ENCODE measurements at regions not wholly inside any gene's neighbourhood (a gene's known extent, or its start where the extent isn't known, plus 50 kb on each side); places are given as distances from the start of the nearest gene placed in this dataset.

- no peak for DNase-seq
These were observed 834.0 kb downstream of the USP25 start for GRCh38 chr21:16563795-16564194.

- DNase-seq = no peak
These were observed 838.5 kb downstream of the USP25 start for GRCh38 chr21:16568244-16568643.

DNA sequence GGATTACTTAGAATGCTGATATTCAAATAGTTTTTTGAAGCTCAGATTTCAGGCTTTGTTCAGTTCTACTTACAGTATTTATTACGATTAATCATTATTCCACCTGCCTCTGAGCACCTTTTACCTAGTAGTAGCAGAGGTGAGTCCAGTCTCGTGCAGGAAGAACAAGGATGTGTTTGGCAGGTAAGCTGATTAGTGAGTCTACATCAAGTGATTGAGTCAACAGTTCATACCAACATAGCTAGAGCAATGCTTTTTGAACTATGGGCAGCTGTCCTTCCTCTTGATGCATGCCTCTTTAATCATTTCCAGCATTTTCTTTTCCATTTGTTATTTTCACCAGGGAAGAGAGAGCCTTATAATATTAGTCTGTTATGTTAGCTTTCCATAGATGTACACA, 838.9 kb downstream of the USP25 start:
- no peak for DNase-seq

GRCh38 chr21:16569679-16570078, 839.9 kb downstream of the USP25 start:
- DNase-seq = no peak

DNA sequence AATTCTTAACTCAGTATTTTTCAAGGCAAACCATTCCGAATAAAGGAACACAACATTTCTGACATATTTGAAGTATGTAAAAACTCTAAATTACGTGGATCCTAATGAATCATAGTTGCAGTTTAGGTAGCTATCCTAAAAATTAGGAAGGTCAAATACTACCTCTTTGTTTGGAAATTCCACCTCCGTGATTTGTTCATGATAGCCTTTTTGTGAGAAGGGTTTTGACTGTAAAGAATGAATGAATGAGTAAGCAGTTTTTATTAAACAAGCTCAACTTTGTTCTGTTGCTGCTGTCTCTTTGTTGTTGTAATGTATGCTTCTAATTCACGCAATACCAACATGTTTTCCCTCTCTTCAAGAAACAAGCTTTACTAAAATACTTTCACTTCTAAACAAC, 840.4 kb downstream of the USP25 start:
- DNase-seq = no peak

- DNase-seq = no peak
These were observed 841.1 kb downstream of the USP25 start for GRCh38 chr21:16570856-16571255.

DNA sequence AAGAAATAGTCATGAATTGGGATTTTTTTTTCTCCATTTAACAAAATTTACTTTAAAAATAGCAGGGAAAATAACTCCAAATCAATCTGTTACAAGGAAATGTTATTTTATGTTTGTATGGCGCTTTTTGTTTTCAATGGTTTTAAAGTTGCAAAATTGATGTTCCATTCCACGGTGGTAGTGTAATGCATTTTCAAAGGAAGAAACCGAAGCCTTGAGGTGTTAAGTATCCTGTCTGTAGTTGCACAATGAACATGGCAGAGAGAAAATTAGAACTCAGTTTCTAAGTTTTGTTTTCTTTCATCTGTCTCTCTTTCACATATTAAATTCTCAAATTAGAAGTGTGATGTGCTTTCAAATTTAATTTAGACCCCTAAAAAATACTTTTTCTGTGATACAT, 841.8 kb downstream of the USP25 start:
- DNase-seq = no peak

- no peak for DNase-seq
These were observed 842.2 kb downstream of the USP25 start for GRCh38 chr21:16572032-16572431.

GRCh38 chr21:16573578-16573977, 843.8 kb downstream of the USP25 start:
- DNase-seq = no peak

DNA sequence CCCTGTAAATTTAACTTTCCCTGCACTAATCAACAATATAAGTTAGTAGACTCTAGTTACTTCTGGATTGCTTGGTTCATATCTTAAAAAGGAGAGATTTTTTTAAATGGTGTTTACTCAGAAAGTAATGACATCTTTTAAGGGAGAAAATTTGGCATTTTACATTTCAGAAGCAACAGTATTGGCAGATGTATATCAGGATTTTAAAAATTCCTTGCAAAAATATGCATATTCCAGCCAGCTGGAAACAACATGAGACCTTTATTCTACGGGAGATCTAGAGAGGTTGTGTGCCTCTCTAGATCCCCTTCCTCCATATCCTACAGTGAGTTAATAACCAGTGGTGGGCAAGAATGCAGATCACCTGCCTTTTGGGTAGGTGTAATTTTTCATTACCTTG, 848.2 kb downstream of the USP25 start:
- DNase-seq = no peak

DNA sequence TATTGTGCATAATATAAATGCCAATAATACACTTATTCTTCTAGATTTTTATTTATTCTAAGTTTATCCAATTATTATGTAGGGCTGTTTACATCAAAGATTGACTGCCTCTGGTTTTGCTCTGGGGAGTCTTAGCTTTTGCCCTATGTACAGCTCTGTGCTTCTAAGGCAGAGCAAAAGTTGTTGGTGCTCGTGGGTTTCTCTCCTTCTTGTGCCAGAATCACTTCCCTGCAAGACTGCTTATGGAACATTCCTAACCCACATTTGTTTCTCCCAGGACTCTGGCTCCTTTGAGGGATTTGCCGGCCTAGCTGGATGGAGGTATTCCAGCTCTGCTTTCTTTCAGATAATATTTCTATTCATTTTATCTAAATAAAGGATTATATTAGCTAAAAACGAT, 849.1 kb downstream of the USP25 start:
- no peak for DNase-seq

DNA sequence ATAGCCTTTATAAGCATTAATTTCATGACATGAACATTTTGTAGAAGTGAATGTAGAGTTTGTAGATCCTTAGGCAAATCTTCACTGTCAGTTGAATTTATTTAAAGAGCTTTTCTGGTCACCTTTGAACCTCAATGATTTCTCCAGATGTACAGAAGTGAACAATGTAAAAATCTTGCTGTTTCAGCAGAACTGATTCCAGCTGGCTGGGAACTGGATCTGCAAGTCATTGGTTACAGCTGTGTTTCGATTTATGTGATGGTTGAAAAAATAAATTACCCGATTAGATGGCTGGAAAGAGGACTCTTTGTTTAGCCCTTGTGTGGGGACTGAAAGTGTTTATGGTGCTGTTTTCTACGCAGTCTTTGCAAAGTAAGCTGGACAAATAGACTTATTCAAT, 849.8 kb downstream of the USP25 start:
- DNase-seq = no peak

GRCh38 chr21:16580661-16581060, 850.9 kb downstream of the USP25 start:
- DNase-seq = no peak

DNA sequence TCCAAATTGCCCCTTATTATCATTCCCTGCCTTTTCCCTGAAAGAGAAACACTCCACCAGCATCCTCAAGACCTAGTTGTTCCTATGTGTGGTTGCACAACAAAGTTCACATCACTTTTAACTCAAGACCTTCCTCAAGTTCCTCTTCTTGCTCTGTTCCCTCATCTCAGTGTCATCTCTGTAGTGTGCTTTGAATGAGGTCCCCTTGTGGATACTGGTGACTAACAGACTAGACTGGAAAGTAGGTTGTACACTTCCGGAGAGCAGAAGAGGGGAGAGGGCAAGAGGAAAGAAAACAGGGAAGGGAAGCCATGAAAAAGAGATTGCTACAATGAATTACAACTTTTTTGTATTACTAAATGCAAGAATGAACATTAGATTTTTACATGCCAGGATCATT, 853.8 kb downstream of the USP25 start:
- no peak for DNase-seq

DNA sequence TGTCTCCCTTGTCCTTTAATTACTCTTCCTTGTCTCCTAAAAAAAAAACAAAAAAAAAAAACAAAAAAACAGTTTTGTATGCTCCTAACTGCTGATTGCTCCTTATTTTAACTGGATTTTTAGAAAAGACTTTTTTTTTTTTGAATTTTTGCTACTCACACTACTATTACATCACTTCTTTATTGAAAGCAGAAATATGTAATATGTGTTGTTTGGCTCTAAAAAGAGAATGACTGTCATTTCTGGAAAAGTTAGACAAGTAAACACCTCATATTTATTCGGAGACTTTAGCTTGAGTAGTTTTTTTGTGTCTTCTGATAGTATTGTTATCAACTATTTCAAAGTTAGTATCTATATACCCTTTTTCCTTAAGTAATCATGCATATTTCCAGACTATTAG, 855.0 kb downstream of the USP25 start:
- DNase-seq = no peak

- DNase-seq = no peak
These were observed 856.1 kb downstream of the USP25 start for GRCh38 chr21:16585896-16586295.

DNA sequence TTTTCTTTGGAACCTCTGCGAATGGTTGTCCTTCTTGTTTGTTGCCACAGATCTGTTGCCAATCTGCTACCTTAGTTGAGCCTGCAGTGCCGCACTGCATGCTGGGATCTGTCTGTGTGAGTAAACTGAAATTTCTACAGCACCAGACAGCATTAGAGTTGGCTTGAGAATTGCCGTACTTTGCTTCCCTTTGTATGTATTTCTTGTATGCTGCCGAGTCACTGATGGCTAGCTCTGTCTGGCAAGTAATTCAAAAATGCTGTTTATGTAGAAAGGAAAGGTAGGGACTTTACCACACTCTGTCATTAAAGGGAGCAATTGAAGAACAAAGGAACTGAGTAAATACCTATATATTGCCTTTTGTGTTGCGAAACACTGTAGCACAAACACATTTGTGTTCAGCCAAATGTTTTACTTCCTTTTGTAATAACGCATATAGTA, 857.4 kb downstream of the USP25 start:
- DNase-seq = no peak

GRCh38 chr21:16587681-16588375, 858.0 kb downstream of the USP25 start:
- DNase-seq = no peak

DNA sequence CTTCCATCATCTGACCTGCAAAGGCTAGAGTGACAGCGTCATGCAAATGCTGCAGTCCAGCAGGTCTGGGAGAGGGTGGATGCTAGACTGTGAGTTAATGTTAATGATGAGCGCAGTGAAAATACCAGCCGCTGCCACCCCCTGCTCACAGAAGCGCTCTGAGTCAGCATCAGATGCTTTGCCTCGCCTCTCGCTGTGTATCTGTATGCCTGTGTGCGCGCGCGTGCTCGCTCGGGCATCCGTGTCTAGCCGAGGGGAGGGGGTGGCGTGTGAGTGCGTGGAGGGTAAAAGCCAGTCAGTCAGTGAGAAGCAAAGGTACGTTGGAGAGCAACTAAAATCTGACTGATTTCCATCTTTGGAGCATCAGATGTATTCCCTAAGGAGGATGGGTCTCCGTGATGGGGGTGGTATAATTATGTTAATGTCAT, 858.7 kb downstream of the USP25 start:
- no peak for DNase-seq

DNA sequence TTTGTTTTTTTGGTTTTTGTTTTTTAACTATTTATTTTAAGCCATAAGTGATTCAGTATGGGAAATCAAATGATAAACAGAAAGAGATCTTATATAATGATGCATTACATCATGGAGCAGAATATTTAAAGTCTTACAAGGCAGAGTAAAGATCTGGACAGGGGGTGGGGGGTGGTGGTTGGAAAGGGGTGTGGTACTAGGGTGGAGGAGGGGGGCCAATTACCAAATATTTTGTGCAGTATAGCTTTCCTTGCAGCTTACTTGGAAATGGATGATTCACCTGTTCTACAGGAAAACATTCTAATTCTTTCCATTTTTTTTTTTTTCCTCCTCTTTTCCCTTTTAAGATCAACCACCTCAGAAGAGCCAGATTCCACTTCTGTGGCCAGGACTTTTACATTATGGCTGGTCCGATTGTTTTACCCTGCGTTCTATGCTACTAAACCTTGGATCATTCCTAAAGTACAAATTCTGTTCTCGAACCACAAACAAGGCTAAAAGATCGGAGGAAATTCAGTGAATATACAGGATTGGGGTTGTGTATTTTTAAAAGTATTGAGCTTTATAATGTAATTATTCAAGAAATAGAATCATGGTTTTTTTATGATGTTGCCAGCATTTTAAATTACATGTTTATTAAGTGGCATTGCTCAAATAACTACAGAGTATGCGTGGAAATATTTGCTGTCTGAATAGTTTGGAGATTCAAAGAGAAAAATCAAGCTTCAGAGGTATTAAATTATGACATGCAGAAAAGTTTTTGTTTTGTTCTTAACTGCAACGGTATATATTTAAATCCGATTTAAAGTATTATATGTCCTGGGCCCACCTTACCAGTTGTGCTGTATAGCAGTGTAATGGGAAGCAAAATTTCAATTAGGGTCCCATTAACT, 859.5 kb downstream of the USP25 start:
- DNase-seq = no peak

- no peak for DNase-seq
These were observed 860.4 kb downstream of the USP25 start for GRCh38 chr21:16590186-16590585.

GRCh38 chr21:16590641-16591292, 861.0 kb downstream of the USP25 start:
- DNase-seq = no peak

DNA sequence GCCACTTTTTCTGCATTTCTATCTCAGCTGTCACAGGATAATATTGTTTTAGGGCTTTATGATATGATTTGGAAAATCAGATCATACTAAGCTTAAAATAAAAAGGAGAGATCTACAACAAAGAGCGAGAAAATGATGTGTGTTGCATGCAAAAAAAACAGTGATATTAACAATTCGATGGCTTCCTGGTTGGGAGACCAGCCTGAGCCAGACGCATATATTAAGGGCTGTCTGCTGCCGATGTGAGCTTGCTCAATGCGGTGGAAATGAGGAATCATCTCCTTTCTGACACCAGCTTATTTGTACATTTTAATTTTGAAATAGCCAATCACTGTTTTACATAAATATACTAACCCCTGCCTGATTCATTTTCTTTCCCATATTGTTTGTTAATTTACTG, 862.6 kb downstream of the USP25 start:
- no peak for DNase-seq

- no peak for DNase-seq
These were observed 864.4 kb downstream of the USP25 start for GRCh38 chr21:16594191-16594590.
